B cell (primary cell): ENCODE measurements at regions not wholly inside any gene's neighbourhood (a gene's known extent, or its start where the extent isn't known, plus 50 kb on each side); places are given as distances from the start of the nearest gene placed in this dataset.

Experiments used
- ATAC-seq: fragments of 200-7000 bp; cut with Tn5 transposase; one replicate; pipeline ENCODE4 v1.10.0; 2021; ENCODE audit warnings: low read depth, mild to moderate bottlenecking, moderate number of reproducible peaks, moderate library complexity
- CTCF ChIA-PET: fragments of 350-600 bp; sonication (Branson Sonifier 250); formaldehyde crosslinking; loops from one replicate; lab custom pipeline; 2021; ENCODE audit warnings: antibody characterized with exemption, inconsistent platforms; lab: Charles Lee
- POLR2A ChIA-PET: fragments of 350-600 bp; sonication (Branson Sonifier 250); formaldehyde crosslinking; loops from one replicate; lab custom pipeline; 2021; ENCODE audit warnings: antibody characterized with exemption; lab: Charles Lee
- DNase-seq: peaks from one replicate; pipeline ENCODE4 v3.0.0; 2013
- H2AFZ ChIP-seq: 2 replicates; pipeline ENCODE4 v1.6.1; 2012; ENCODE audit warnings: mild to moderate bottlenecking, low read depth, low read length; ENCODE audit not compliant: insufficient read depth, poor library complexity, severe bottlenecking
- H3K27ac ChIP-seq, 2 donors: 1 replicate in 1 of 2; 2 replicates in 1 of 2; pipeline ENCODE4 v1.5.1; 2012 to 2013; ENCODE audit warnings: low read length in 2 of 2, mild to moderate bottlenecking in 2 of 2, moderate library complexity in 1 of 2
- H3K27me3 ChIP-seq, 4 experiments: fragments of 200-600 bp in 1 of 4; sonication (generic) in 1 of 4; replicated peaks in 1 of 4; 1 replicate in 2 of 4; 2 replicates in 2 of 4; pipeline versions ENCODE4 v1.6.1 to v1.7.0; 2013 to 2016; ENCODE audit warnings: low read length in 3 of 4, mild to moderate bottlenecking in 2 of 4, mixed read lengths in 1 of 4, moderate library complexity in 1 of 4; ENCODE audit not compliant: insufficient read depth in 4 of 4, control insufficient read depth in 3 of 4; ENCODE audit errors: control extremely low read depth in 1 of 4
- H3K36me3 ChIP-seq, 2 experiments: replicated peaks in 1 of 2; 1 replicate in 1 of 2; 2 replicates in 1 of 2; pipeline versions ENCODE4 v1.6.1 to v1.7.1; 2013; ENCODE audit warnings: low read length in 1 of 2; ENCODE audit not compliant: insufficient read depth in 2 of 2, control insufficient read depth in 1 of 2; ENCODE audit errors: control extremely low read depth in 1 of 2, extremely low read depth in 1 of 2
- H3K4me1 ChIP-seq, 2 donors: fragments of 200-600 bp in 1 of 2; sonication (generic) in 1 of 2; 1 replicate in 1 of 2; 2 replicates in 1 of 2; pipeline versions ENCODE4 v1.5.1 to v1.6.1; 2013 to 2017; ENCODE audit warnings: low read length in 2 of 2; ENCODE audit not compliant: control insufficient read depth in 2 of 2, insufficient read depth in 2 of 2
- H3K4me2 ChIP-seq: replicated peaks from 2 replicates; pipeline ENCODE3; 2012; ENCODE audit warnings: mild to moderate bottlenecking, low read depth, low read length; ENCODE audit not compliant: poor library complexity, severe bottlenecking
- H3K4me3 ChIP-seq, 5 experiments: fragments of 200-600 bp in 1 of 5; sonication (generic) in 1 of 5; 1 replicate in 3 of 5; 2 replicates in 2 of 5; pipeline versions ENCODE4 v1.5.1 to v1.7.0; 2011 to 2016; ENCODE audit warnings: low read length in 4 of 5, mild to moderate bottlenecking in 4 of 5, low read depth in 2 of 5, control low read depth in 1 of 5, moderate library complexity in 1 of 5; ENCODE audit not compliant: insufficient read depth in 1 of 5; ENCODE audit errors: control extremely low read depth in 1 of 5, extremely low read depth in 1 of 5
- H3K79me2 ChIP-seq: fragments of 200-600 bp; sonication (generic); one replicate; pipeline ENCODE4 v1.6.0; 2016; ENCODE audit warnings: low read length; ENCODE audit not compliant: control insufficient read depth, insufficient read depth
- H3K9ac ChIP-seq: fragments of 200-600 bp; sonication (generic); 2 replicates; pipeline ENCODE4 v1.6.1; 2017; ENCODE audit warnings: mild to moderate bottlenecking, low read length, moderate library complexity
- H3K9me3 ChIP-seq, 3 donors: one replicate each; pipeline versions ENCODE4 v1.6.1 to v1.7.1; 2013; ENCODE audit warnings: low read length in 2 of 3; ENCODE audit not compliant: control insufficient read depth in 2 of 3, insufficient read depth in 1 of 3; ENCODE audit errors: control extremely low read depth in 1 of 3
- H4K20me1 ChIP-seq: 2 replicates; pipeline ENCODE4 v1.6.0; 2012; ENCODE audit warnings: mild to moderate bottlenecking, low read length; ENCODE audit not compliant: insufficient read depth, control insufficient read depth, poor library complexity, severe bottlenecking
- H3K27ac Mint-ChIP-seq: one replicate; pipeline ENCODE4 v1.8.0; 2021; ENCODE audit warnings: mixed read lengths
- H3K27me3 Mint-ChIP-seq: one replicate; pipeline ENCODE4 v1.8.0; 2021; ENCODE audit warnings: mixed read lengths
- H3K4me1 Mint-ChIP-seq: one replicate; pipeline ENCODE4 v1.8.0; 2021; ENCODE audit warnings: mixed read lengths
- H3K4me3 Mint-ChIP-seq: one replicate; pipeline ENCODE4 v1.8.0; 2021; ENCODE audit warnings: mixed read lengths
- H3K9me3 Mint-ChIP-seq: one replicate; pipeline ENCODE4 v1.8.0; 2022; ENCODE audit warnings: mixed read lengths; ENCODE audit not compliant: insufficient read depth
- EZH2 ChIP-seq: IDR thresholded peaks from 2 replicates; pipeline ENCODE4 v1.6.1; 2012; ENCODE audit warnings: borderline replicate concordance, low read depth, mild to moderate bottlenecking, moderate library complexity, low read length; ENCODE audit not compliant: insufficient read depth, poor library complexity, severe bottlenecking
- WGBS: methylation state at CpG from one replicate; pipeline ENCODE4 v1.1.5; 2013; ENCODE audit warnings: missing lambda C conversion rate; ENCODE audit not compliant: insufficient coverage; 5-methylcytosine and 5-hydroxymethylcytosine counted together
- intact Hi-C: fragments of 100-400 bp; cut with micrococcal nuclease; formaldehyde crosslinking; loops from one replicate; pipeline ENCODE4 v1.10.0; 2022
- TF ChIP-seq, protein P1 (sequence below): fragments of 200-600 bp; IDR thresholded peaks from one replicate; pipeline ENCODE4 v1.8.0; 2022; ENCODE audit warnings: antibody characterized with exemption, mild to moderate bottlenecking

- no peak overlapping the region for H3K9ac ChIP-seq
- ATAC-seq: no peak
- no peaks in the 10 kb centered on the region for H3K79me2 ChIP-seq
- ChIA-PET POLR2A (no interaction called here), CTCF (no interaction called here)
- H3K9me3 Mint-ChIP-seq: no peaks in the 10 kb centered on the region
- TF ChIP-seq EZH2: no peak
- TF ChIP-seq, protein P1, sequence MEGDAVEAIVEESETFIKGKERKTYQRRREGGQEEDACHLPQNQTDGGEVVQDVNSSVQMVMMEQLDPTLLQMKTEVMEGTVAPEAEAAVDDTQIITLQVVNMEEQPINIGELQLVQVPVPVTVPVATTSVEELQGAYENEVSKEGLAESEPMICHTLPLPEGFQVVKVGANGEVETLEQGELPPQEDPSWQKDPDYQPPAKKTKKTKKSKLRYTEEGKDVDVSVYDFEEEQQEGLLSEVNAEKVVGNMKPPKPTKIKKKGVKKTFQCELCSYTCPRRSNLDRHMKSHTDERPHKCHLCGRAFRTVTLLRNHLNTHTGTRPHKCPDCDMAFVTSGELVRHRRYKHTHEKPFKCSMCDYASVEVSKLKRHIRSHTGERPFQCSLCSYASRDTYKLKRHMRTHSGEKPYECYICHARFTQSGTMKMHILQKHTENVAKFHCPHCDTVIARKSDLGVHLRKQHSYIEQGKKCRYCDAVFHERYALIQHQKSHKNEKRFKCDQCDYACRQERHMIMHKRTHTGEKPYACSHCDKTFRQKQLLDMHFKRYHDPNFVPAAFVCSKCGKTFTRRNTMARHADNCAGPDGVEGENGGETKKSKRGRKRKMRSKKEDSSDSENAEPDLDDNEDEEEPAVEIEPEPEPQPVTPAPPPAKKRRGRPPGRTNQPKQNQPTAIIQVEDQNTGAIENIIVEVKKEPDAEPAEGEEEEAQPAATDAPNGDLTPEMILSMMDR: no peak
- no peaks in the 10 kb centered on the region for H3K36me3 ChIP-seq
- DNase-seq: no peak
- no peaks in the 10 kb centered on the region for H3K4me1 ChIP-seq
- peaks cover 0 to 2% (median 0%) of the 10 kb centered on the region in 4 experiments for H3K27me3 ChIP-seq
- H3K9me3 ChIP-seq: no peaks in the 10 kb centered on the region
- WGBS: 100% methylated on average over 1 of the region's 2 CpGs
- H3K4me2 ChIP-seq: no peak overlapping the region
- intact Hi-C loops: no loop called here
- H4K20me1 ChIP-seq: no peaks in the 10 kb centered on the region
- no peak overlapping the region for H3K27ac Mint-ChIP-seq
- H2AFZ ChIP-seq: no peak overlapping the region
- no peaks in the 10 kb centered on the region for H3K4me1 Mint-ChIP-seq
- H3K4me3 ChIP-seq: no peak overlapping the region
- H3K27me3 Mint-ChIP-seq: peaks cover 24% of the 10 kb centered on the region
- H3K4me3 Mint-ChIP-seq: no peak overlapping the region
- H3K27ac ChIP-seq: no peak overlapping the region
Measured at GRCh38 chr13:44627441-44627840, 51.3 kb upstream of the TSC22D1 start.

- Histone ChIP-seq H3K9ac (no peak overlapping the region), H2AFZ (no peak overlapping the region), H3K27ac (no peak overlapping the region), H4K20me1 (no peaks in the 10 kb centered on the region), H3K4me2 (no peak overlapping the region), H3K36me3 (no peaks in the 10 kb centered on the region), H3K27me3 (peaks cover 0 to 2% (median 0%) of the 10 kb centered on the region in 4 experiments), H3K4me3 (no peak overlapping the region), H3K4me1 (no peaks in the 10 kb centered on the region), H3K9me3 (no peaks in the 10 kb centered on the region), H3K79me2 (no peaks in the 10 kb centered on the region)
- intact Hi-C loops: no loop called here
- Mint-ChIP-seq H3K4me1 (no peaks in the 10 kb centered on the region), H3K9me3 (no peaks in the 10 kb centered on the region), H3K27ac (no peak overlapping the region), H3K27me3 (peaks cover 24% of the 10 kb centered on the region), H3K4me3 (no peak overlapping the region)
- CTCF ChIA-PET: no interaction called here
- 100% methylated on average over 1 of the region's 2 CpGs for WGBS
- POLR2A ChIA-PET: no interaction called here
- ATAC-seq (no peak), DNase-seq (no peak)
- TF ChIP-seq, protein P1: no peak
- TF ChIP-seq EZH2: no peak
Measured at GRCh38 chr13:44626176-44626575, 50.0 kb upstream of the TSC22D1 start.
